ENCODE measurements at regions not wholly inside any gene's neighbourhood (a gene's known extent, or its start where the extent isn't known, plus 50 kb on each side); places are given as distances from the start of the nearest gene placed in this dataset.

DNA sequence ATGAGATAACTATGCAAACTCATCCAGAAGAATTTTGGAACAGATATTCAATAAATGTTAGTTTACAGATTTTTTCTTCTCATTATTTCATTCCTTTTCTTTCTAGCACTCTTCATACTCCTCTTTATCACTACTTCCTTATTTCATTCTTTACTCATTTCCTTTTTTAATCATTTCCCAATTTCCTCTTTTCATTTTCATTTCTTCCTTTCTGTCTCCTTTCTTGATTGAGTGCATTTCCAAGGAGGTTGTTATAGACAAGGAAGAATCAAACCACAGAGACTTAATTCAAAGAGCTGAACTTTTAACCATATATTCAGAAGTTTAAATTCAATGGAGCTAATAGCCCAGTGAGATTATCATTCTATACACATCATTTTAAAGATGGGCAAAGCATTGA is 600.7 kb downstream of the ARAP2 start:
- TF ChIP-seq, protein P1, sequence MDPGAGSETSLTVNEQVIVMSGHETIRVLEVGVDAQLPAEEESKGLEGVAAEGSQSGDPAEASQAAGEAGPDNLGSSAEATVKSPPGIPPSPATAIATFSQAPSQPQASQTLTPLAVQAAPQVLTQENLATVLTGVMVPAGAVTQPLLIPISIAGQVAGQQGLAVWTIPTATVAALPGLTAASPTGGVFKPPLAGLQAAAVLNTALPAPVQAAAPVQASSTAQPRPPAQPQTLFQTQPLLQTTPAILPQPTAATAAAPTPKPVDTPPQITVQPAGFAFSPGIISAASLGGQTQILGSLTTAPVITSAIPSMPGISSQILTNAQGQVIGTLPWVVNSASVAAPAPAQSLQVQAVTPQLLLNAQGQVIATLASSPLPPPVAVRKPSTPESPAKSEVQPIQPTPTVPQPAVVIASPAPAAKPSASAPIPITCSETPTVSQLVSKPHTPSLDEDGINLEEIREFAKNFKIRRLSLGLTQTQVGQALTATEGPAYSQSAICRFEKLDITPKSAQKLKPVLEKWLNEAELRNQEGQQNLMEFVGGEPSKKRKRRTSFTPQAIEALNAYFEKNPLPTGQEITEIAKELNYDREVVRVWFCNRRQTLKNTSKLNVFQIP (CRISPR knock-in tag; IDR thresholded peaks at IDR 0.05; ENCODE audit: borderline replicate concordance, low read depth) = no peak
- no peak for TF ChIP-seq ZNF70 (CRISPR knock-in tag; IDR thresholded peaks at IDR 0.05)
- TF ChIP-seq, protein P2, sequence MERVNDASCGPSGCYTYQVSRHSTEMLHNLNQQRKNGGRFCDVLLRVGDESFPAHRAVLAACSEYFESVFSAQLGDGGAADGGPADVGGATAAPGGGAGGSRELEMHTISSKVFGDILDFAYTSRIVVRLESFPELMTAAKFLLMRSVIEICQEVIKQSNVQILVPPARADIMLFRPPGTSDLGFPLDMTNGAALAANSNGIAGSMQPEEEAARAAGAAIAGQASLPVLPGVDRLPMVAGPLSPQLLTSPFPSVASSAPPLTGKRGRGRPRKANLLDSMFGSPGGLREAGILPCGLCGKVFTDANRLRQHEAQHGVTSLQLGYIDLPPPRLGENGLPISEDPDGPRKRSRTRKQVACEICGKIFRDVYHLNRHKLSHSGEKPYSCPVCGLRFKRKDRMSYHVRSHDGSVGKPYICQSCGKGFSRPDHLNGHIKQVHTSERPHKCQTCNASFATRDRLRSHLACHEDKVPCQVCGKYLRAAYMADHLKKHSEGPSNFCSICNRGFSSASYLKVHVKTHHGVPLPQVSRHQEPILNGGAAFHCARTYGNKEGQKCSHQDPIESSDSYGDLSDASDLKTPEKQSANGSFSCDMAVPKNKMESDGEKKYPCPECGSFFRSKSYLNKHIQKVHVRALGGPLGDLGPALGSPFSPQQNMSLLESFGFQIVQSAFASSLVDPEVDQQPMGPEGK (CRISPR knock-in tag; IDR thresholded peaks at IDR 0.05; ENCODE audit: borderline replicate concordance) = no peak
- no peak for TF ChIP-seq ZNF8 (CRISPR knock-in tag; IDR thresholded peaks at IDR 0.05)
- no peak for TF ChIP-seq ESRRG (CRISPR knock-in tag; IDR thresholded peaks at IDR 0.05)

DNA sequence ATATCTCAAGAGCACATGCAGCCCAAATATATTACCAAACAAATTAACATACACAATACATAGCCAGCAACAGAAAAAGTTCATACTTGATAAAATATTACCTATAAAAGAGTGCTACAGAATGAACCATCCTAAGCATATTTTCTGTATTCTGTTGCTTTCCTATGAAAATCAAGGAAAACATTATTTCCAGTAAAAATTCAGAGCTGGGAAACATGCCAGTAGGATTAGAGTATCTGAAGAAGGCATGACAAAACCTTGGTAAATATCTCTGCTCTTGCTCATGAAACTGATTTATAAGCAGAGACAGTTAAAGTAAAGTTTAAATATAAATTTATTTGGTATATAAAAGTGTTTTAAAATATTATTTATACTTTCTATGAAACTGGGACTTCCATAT is 599.7 kb downstream of the ARAP2 start:
- no peak for TF ChIP-seq SNAI2 (CRISPR knock-in tag; IDR thresholded peaks at IDR 0.05)
- no peak for ATAC-seq

More for the DNA sequence above, 600.7 kb downstream of the ARAP2 start:
- ATAC-seq = no peak

DNA sequence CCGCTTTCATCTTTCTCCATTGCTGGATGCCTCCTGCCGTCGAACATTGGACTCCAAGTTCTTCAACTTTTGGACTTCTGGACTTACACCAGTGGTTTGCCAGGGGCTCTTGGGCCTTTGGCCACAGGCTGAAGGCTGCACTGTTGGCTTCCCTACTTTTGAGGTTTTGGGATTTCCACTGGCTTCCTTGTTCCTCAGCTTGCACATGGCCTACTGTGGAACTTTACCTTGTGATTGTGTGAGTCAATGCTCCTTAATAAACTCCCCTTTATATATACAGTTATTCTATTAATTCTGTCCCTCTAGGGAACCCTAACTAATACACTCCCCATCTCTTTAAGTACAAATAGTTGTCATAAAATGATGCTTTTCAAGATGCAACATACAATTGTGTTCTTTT is 595.3 kb downstream of the ARAP2 start:
- TF ChIP-seq RARB (CRISPR knock-in tag; IDR thresholded peaks at IDR 0.05) (no peak), TOX (CRISPR knock-in tag; IDR thresholded peaks at IDR 0.05; ENCODE audit: borderline replicate concordance) (no peak), GLIS3 (CRISPR knock-in tag; IDR thresholded peaks at IDR 0.05) (no peak), TCF4 (CRISPR knock-in tag; IDR thresholded peaks at IDR 0.05; ENCODE audit: borderline replicate concordance) (no peak), ARNTL (CRISPR knock-in tag; IDR thresholded peaks at IDR 0.05; ENCODE audit: borderline replicate concordance, low read depth) (no peak), PPARA (CRISPR knock-in tag; IDR thresholded peaks at IDR 0.05; ENCODE audit: borderline replicate concordance) (no peak), ZNF565 (CRISPR knock-in tag; conservative IDR thresholded peaks at IDR 0.05; ENCODE audit: low read depth) (no peak), ESRRG (CRISPR knock-in tag; IDR thresholded peaks at IDR 0.05) (no peak), ZFP30 (CRISPR knock-in tag; IDR thresholded peaks at IDR 0.05) (no peak), ZNF70 (CRISPR knock-in tag; IDR thresholded peaks at IDR 0.05) (no peak), ZNF8 (CRISPR knock-in tag; IDR thresholded peaks at IDR 0.05) (no peak), SNAI2 (CRISPR knock-in tag; IDR thresholded peaks at IDR 0.05) (no peak)
- TF ChIP-seq, protein P3, sequence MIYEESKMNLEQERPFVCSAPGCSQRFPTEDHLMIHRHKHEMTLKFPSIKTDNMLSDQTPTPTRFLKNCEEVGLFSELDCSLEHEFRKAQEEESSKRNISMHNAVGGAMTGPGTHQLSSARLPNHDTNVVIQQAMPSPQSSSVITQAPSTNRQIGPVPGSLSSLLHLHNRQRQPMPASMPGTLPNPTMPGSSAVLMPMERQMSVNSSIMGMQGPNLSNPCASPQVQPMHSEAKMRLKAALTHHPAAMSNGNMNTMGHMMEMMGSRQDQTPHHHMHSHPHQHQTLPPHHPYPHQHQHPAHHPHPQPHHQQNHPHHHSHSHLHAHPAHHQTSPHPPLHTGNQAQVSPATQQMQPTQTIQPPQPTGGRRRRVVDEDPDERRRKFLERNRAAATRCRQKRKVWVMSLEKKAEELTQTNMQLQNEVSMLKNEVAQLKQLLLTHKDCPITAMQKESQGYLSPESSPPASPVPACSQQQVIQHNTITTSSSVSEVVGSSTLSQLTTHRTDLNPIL (CRISPR knock-in tag; IDR thresholded peaks at IDR 0.05; ENCODE audit: low read depth) = no peak
- ATAC-seq = no peak

DNA sequence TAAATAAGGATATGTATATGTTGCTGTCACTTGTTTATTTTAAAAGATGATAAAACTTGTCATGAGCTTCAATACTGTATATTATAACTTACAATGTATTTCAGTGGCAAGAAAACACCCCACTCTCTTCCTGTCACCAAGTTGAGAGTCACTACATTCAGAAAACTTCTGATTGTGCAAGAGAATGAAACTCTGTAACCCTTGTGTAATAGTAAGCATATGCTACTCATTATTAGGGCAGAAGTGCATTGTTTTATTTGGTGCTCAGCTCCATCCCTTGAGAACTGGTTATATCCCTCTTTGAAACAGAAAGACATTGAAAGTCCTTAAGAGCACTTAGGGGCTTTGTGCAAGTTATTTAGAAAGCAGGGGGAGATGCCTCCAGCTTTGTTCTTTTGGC is 594.5 kb downstream of the ARAP2 start:
- no peak for ATAC-seq
- TF ChIP-seq TCF4 (CRISPR knock-in tag; IDR thresholded peaks at IDR 0.05; ENCODE audit: borderline replicate concordance) = no peak
- no peak for TF ChIP-seq OSR1 (CRISPR knock-in tag; IDR thresholded peaks at IDR 0.05)
- no peak for TF ChIP-seq PPARA (CRISPR knock-in tag; IDR thresholded peaks at IDR 0.05; ENCODE audit: borderline replicate concordance)
- TF ChIP-seq, protein P1 (CRISPR knock-in tag; IDR thresholded peaks at IDR 0.05; ENCODE audit: borderline replicate concordance, low read depth) = no peak
- no peak for TF ChIP-seq ZNF70 (CRISPR knock-in tag; IDR thresholded peaks at IDR 0.05)
- no peak for TF ChIP-seq ARNTL (CRISPR knock-in tag; IDR thresholded peaks at IDR 0.05; ENCODE audit: borderline replicate concordance, low read depth)
- TF ChIP-seq GLIS3 (CRISPR knock-in tag; IDR thresholded peaks at IDR 0.05) = no peak
- no peak for TF ChIP-seq RARB (CRISPR knock-in tag; IDR thresholded peaks at IDR 0.05)
- TF ChIP-seq, protein P3 (CRISPR knock-in tag; IDR thresholded peaks at IDR 0.05; ENCODE audit: low read depth) = no peak
- no peak for TF ChIP-seq BACH2 (CRISPR knock-in tag; IDR thresholded peaks at IDR 0.05; ENCODE audit: borderline replicate concordance)
- TF ChIP-seq ESRRG (CRISPR knock-in tag; IDR thresholded peaks at IDR 0.05) = no peak
- TF ChIP-seq, protein P4, sequence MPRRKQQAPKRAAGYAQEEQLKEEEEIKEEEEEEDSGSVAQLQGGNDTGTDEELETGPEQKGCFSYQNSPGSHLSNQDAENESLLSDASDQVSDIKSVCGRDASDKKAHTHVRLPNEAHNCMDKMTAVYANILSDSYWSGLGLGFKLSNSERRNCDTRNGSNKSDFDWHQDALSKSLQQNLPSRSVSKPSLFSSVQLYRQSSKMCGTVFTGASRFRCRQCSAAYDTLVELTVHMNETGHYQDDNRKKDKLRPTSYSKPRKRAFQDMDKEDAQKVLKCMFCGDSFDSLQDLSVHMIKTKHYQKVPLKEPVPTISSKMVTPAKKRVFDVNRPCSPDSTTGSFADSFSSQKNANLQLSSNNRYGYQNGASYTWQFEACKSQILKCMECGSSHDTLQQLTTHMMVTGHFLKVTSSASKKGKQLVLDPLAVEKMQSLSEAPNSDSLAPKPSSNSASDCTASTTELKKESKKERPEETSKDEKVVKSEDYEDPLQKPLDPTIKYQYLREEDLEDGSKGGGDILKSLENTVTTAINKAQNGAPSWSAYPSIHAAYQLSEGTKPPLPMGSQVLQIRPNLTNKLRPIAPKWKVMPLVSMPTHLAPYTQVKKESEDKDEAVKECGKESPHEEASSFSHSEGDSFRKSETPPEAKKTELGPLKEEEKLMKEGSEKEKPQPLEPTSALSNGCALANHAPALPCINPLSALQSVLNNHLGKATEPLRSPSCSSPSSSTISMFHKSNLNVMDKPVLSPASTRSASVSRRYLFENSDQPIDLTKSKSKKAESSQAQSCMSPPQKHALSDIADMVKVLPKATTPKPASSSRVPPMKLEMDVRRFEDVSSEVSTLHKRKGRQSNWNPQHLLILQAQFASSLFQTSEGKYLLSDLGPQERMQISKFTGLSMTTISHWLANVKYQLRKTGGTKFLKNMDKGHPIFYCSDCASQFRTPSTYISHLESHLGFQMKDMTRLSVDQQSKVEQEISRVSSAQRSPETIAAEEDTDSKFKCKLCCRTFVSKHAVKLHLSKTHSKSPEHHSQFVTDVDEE (CRISPR knock-in tag; IDR thresholded peaks at IDR 0.05) = no peak
- TF ChIP-seq ZFP30 (CRISPR knock-in tag; IDR thresholded peaks at IDR 0.05) = no peak
- TF ChIP-seq, protein P5, sequence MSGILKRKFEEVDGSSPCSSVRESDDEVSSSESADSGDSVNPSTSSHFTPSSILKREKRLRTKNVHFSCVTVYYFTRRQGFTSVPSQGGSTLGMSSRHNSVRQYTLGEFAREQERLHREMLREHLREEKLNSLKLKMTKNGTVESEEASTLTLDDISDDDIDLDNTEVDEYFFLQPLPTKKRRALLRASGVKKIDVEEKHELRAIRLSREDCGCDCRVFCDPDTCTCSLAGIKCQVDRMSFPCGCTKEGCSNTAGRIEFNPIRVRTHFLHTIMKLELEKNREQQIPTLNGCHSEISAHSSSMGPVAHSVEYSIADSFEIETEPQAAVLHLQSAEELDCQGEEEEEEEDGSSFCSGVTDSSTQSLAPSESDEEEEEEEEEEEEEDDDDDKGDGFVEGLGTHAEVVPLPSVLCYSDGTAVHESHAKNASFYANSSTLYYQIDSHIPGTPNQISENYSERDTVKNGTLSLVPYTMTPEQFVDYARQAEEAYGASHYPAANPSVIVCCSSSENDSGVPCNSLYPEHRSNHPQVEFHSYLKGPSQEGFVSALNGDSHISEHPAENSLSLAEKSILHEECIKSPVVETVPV (CRISPR knock-in tag; IDR thresholded peaks at IDR 0.05) = no peak
- no peak for TF ChIP-seq ZNF565 (CRISPR knock-in tag; conservative IDR thresholded peaks at IDR 0.05; ENCODE audit: low read depth)
- TF ChIP-seq ZNF8 (CRISPR knock-in tag; IDR thresholded peaks at IDR 0.05) = no peak

Data from SK-N-SH treated with all-trans-retinoic acid at 6 μM for 48 hours (cell line).